Hepatocyte (in vitro differentiated cells): ENCODE measurements at regions not wholly inside any gene's neighbourhood (a gene's known extent, or its start where the extent isn't known, plus 50 kb on each side); places are given as distances from the start of the nearest gene placed in this dataset.

Source experiments
- DNase-seq: peaks from one replicate; pipeline ENCODE4 v3.0.0-alpha.2; 2016; ENCODE audit warnings: low spot score
- H2AFZ ChIP-seq: fragments of 200-600 bp; sonication (generic); 2 replicates; pipeline ENCODE4 v1.6.0; 2016; ENCODE audit warnings: antibody characterized with exemption, mild to moderate bottlenecking
- H3K27ac ChIP-seq: fragments of 200-600 bp; sonication (generic); 2 replicates; pipeline ENCODE4 v1.5.1; 2016; ENCODE audit warnings: mild to moderate bottlenecking
- H3K27me3 ChIP-seq: fragments of 200-600 bp; sonication (generic); 2 replicates; pipeline ENCODE4 v1.6.1; 2016
- H3K36me3 ChIP-seq: fragments of 200-600 bp; sonication (generic); replicated peaks from 2 replicates; pipeline ENCODE4 v1.5.1; 2016; ENCODE audit warnings: low read depth; ENCODE audit not compliant: insufficient read depth
- H3K4me1 ChIP-seq: fragments of 200-600 bp; sonication (generic); 2 replicates; pipeline ENCODE4 v1.5.1; 2016; ENCODE audit warnings: mild to moderate bottlenecking, moderate library complexity; ENCODE audit not compliant: insufficient read depth
- H3K4me2 ChIP-seq: fragments of 200-600 bp; sonication (generic); 2 replicates; pipeline ENCODE4 v1.6.0; 2016
- H3K4me3 ChIP-seq: fragments of 200-600 bp; sonication (generic); 2 replicates; pipeline ENCODE4 v1.5.1; 2016; ENCODE audit warnings: mild to moderate bottlenecking
- H3K79me2 ChIP-seq: fragments of 200-600 bp; sonication (generic); 2 replicates; pipeline ENCODE4 v1.6.0; 2017; ENCODE audit warnings: mild to moderate bottlenecking
- H3K9me2 ChIP-seq: fragments of 200-600 bp; sonication (generic); replicated peaks from 2 replicates; pipeline ENCODE4 v1.6.0; 2017; ENCODE audit warnings: mild to moderate bottlenecking; ENCODE audit not compliant: insufficient read depth
- H3K9me3 ChIP-seq: fragments of 200-600 bp; sonication (generic); 2 replicates; pipeline ENCODE4 v1.5.1; 2016; ENCODE audit warnings: low read depth, mild to moderate bottlenecking
- H4K20me1 ChIP-seq: fragments of 200-600 bp; sonication (generic); 2 replicates; pipeline ENCODE4 v1.6.0; 2016; ENCODE audit warnings: mild to moderate bottlenecking; ENCODE audit not compliant: insufficient read depth, poor library complexity, severe bottlenecking
- CTCF ChIP-seq: fragments of 200-600 bp; sonication (generic); IDR thresholded peaks from 2 replicates; pipeline ENCODE4 v1.5.1; 2016; ENCODE audit warnings: antibody characterized with exemption, mild to moderate bottlenecking; ENCODE audit not compliant: poor library complexity
- EZH2 ChIP-seq: fragments of 200-600 bp; sonication (generic); IDR thresholded peaks from 2 replicates; pipeline ENCODE4 v1.6.1; 2016; ENCODE audit warnings: antibody characterized with exemption, mild to moderate bottlenecking, borderline replicate concordance
- EZH2phosphoT487 ChIP-seq: fragments of 200-600 bp; sonication (generic); IDR thresholded peaks from one replicate; pipeline ENCODE4 v1.6.1; 2018; ENCODE audit warnings: antibody characterized with exemption, mild to moderate bottlenecking, low read depth, moderate library complexity; ENCODE audit not compliant: unreplicated experiment, severe bottlenecking
- WGBS: methylation state at CpG from one replicate; pipeline ENCODE4 v1.1.6; 2016; ENCODE audit warnings: low lambda C conversion rate; ENCODE audit errors: missing lambda C conversion rate; 5-methylcytosine and 5-hydroxymethylcytosine counted together

GRCh38 chr2:18067588-18068384, 189.3 kb downstream of the KCNS3 start:
- Histone ChIP-seq H3K4me1 (peaks cover 15% of the 10 kb centered on the region), H2AFZ (no peak overlapping the region), H3K4me3 (no peak overlapping the region), H3K9me2 (no peaks in the 10 kb centered on the region), H3K9me3 (no peaks in the 10 kb centered on the region), H4K20me1 (no peaks in the 10 kb centered on the region), H3K27me3 (peaks cover 9% of the 10 kb centered on the region), H3K4me2 (no peak overlapping the region), H3K36me3 (no peaks in the 10 kb centered on the region), H3K27ac (no peak overlapping the region), H3K79me2 (no peaks in the 10 kb centered on the region)
- 60% methylated on average over 9 of the region's 9 CpGs for WGBS
- TF ChIP-seq CTCF (no peak), EZH2 (no peak), EZH2phosphoT487 (no peak)
- DNase-seq = no peak

- no peaks in the 10 kb centered on the region for H4K20me1 ChIP-seq
- H3K36me3 ChIP-seq = no peaks in the 10 kb centered on the region
- H3K79me2 ChIP-seq = no peaks in the 10 kb centered on the region
- no peaks in the 10 kb centered on the region for H3K9me2 ChIP-seq
- no peak overlapping the region for H3K27ac ChIP-seq
- peaks cover 9% of the 10 kb centered on the region for H3K27me3 ChIP-seq
- H3K9me3 ChIP-seq = no peaks in the 10 kb centered on the region
- no peak overlapping the region for H3K4me2 ChIP-seq
- 91% methylated on average over 2 of the region's 2 CpGs for WGBS
- H2AFZ ChIP-seq = no peak overlapping the region
- DNase-seq = no peak
- peaks cover 15% of the 10 kb centered on the region for H3K4me1 ChIP-seq
- H3K4me3 ChIP-seq = no peak overlapping the region
- TF ChIP-seq CTCF = no peak
- TF ChIP-seq EZH2 = no peak
- no peak for TF ChIP-seq EZH2phosphoT487
These were observed 188.4 kb downstream of the KCNS3 start for GRCh38 chr2:18066894-18067293.

- WGBS = 62% methylated on average over 5 of the region's 5 CpGs
- Histone ChIP-seq H3K4me2 (no peak overlapping the region), H3K27me3 (peaks cover 6% of the 10 kb centered on the region)
These were observed 187.6 kb downstream of the KCNS3 start for GRCh38 chr2:18066066-18066465.

More at GRCh38 chr2:18066066-18066465, 187.6 kb downstream of the KCNS3 start:
- H3K4me3 ChIP-seq = no peak overlapping the region
- no peaks in the 10 kb centered on the region for H3K9me2 ChIP-seq
- H4K20me1 ChIP-seq = no peaks in the 10 kb centered on the region
- H3K9me3 ChIP-seq = no peaks in the 10 kb centered on the region
- no peak for TF ChIP-seq CTCF
- no peak for TF ChIP-seq EZH2phosphoT487
- TF ChIP-seq EZH2 = no peak
- H2AFZ ChIP-seq = no peak overlapping the region
- H3K4me1 ChIP-seq = peaks cover 15% of the 10 kb centered on the region
- H3K36me3 ChIP-seq = no peaks in the 10 kb centered on the region
- H3K79me2 ChIP-seq = no peaks in the 10 kb centered on the region
- H3K27ac ChIP-seq = no peak overlapping the region
- no peak for DNase-seq
